ENCODE measurements at regions not wholly inside any gene's neighbourhood (a gene's known extent, or its start where the extent isn't known, plus 50 kb on each side); places are given as distances from the start of the nearest gene placed in this dataset.

GRCh38 chr2:16371751-16372150, 293.9 kb downstream of the CYRIA start:
- TF ChIP-seq CTCF (IDR thresholded peaks at IDR 0.05; ENCODE audit: insufficient read depth, low read length, poor library complexity, severe bottlenecking) (no peak), EZH2phosphoT487 (conservative IDR thresholded peaks at IDR 0.05; ENCODE audit: low read length) (no peak)
